Body of pancreas (tissue), 4 donors: ENCODE measurements at regions not wholly inside any gene's neighbourhood (a gene's known extent, or its start where the extent isn't known, plus 50 kb on each side); places are given as distances from the start of the nearest gene placed in this dataset.
"Not testable (repeated sequence)": the region's sequence is repeated elsewhere in the genome, so short reads cannot be mapped to it uniquely, and the experiment has no call there.

Source experiments
- CTCF ChIP-seq, 7 experiments: fragments of 450-650 bp in 4 of 7; fragments of 200-600 bp in 3 of 7; sonication (generic) in 3 of 7; IDR thresholded peaks; one replicate each; pipeline ENCODE4 v1.5.1; 2016 to 2019; ENCODE audit warnings: antibody characterized with exemption in 7 of 7
- POLR2A ChIP-seq, 3 donors: fragments of 450-650 bp; IDR thresholded peaks; one replicate each; pipeline ENCODE4 v1.6.1; 2016; ENCODE audit warnings: antibody characterized with exemption in 3 of 3, mild to moderate bottlenecking in 2 of 3

- not testable (repeated sequence) for TF ChIP-seq CTCF, POLR2A (IDR thresholded peaks at IDR 0.05)
Measured at GRCh38 chr1:78336751-78337150, 154.0 kb upstream of the PTGFR start.
